IPS-18a (cell line): ENCODE measurements at regions not wholly inside any gene's neighbourhood (a gene's known extent, or its start where the extent isn't known, plus 50 kb on each side); places are given as distances from the start of the nearest gene placed in this dataset.

ENCODE experiments used
- H3K27ac ChIP-seq: one replicate; pipeline ENCODE4 v1.5.1; 2013; ENCODE audit warnings: low read length
- H3K27me3 ChIP-seq: one replicate; pipeline ENCODE4 v1.6.1; 2013; ENCODE audit warnings: mild to moderate bottlenecking, low read length; ENCODE audit not compliant: control insufficient read depth, insufficient read depth
- H3K36me3 ChIP-seq: one replicate; pipeline ENCODE4 v1.6.1; 2013; ENCODE audit warnings: low read depth, low read length; ENCODE audit not compliant: control insufficient read depth
- H3K4me1 ChIP-seq: one replicate; pipeline ENCODE4 v1.6.1; 2013; ENCODE audit warnings: low read depth, low read length; ENCODE audit not compliant: control insufficient read depth
- H3K4me3 ChIP-seq: one replicate; pipeline ENCODE4 v1.5.1; 2013; ENCODE audit warnings: low read length
- H3K9ac ChIP-seq: one replicate; pipeline ENCODE4 v1.6.1; 2013; ENCODE audit warnings: mild to moderate bottlenecking, low read length, moderate library complexity
- H3K9me3 ChIP-seq: one replicate; pipeline ENCODE4 v1.6.1; 2013; ENCODE audit warnings: low read depth, low read length; ENCODE audit not compliant: control insufficient read depth

DNA sequence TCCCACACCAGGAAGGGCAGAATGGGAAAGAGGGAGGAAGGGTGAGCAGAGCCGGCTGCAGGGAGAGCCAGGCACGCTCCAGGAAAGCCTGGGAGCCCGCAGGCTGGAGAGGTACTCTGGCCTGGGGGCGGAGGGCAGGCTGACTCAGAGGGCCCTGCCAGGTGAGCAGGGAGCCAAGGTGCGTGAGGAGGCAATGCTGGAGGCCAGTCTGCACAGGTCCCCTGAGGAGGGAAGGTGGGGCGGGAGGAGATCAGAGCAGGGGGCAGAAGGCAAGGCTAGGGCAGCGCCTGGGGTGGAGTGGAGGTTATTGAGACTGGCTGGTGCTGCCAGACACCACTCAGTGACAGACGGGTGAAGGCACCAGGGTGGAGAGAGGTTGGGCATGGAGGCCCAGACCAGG lies 385.0 kb downstream of the BCL11B start:
- Histone ChIP-seq H3K36me3 (no peaks in the 10 kb centered on the region), H3K4me1 (no peaks in the 10 kb centered on the region), H3K27ac (no peak overlapping the region), H3K9ac (no peak overlapping the region), H3K4me3 (no peak overlapping the region), H3K27me3 (no peaks in the 10 kb centered on the region), H3K9me3 (no peaks in the 10 kb centered on the region)

DNA sequence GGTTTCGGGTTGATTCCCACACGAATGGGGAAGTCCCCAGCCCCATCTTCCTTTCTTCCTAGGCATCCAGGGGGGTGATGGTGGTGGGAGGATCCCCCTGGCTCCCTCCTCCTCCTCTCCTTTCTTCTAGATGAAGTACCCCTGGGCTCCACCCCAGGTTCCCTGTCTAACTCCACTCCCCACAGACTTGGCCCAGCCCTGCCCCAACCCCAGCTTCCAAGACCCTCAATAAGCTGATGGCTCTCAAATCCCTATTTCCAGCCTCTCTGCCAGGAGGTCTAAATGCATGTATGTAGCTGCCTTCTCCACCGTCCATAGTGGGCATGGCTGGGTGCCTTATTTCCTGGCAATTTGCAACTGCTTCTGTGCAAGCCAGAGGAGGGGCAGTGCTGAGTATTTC lies 383.7 kb downstream of the BCL11B start:
- Histone ChIP-seq H3K36me3 (no peaks in the 10 kb centered on the region), H3K4me1 (no peaks in the 10 kb centered on the region), H3K27ac (no peak overlapping the region), H3K9ac (no peak overlapping the region), H3K27me3 (no peaks in the 10 kb centered on the region), H3K4me3 (no peak overlapping the region), H3K9me3 (no peaks in the 10 kb centered on the region)

- no peaks in the 10 kb centered on the region for H3K36me3 ChIP-seq
- no peaks in the 10 kb centered on the region for H3K27me3 ChIP-seq
- H3K9me3 ChIP-seq: no peaks in the 10 kb centered on the region
- H3K27ac ChIP-seq: no peak overlapping the region
- no peaks in the 10 kb centered on the region for H3K4me1 ChIP-seq
- H3K9ac ChIP-seq: no peak overlapping the region
- H3K4me3 ChIP-seq: no peak overlapping the region
These were observed 382.8 kb downstream of the BCL11B start for GRCh38 chr14:98888927-98889835.

GRCh38 chr14:98889836-98890185 lies 382.2 kb downstream of the BCL11B start:
- H3K27ac ChIP-seq: no peak overlapping the region
- no peak overlapping the region for H3K9ac ChIP-seq
- no peaks in the 10 kb centered on the region for H3K9me3 ChIP-seq
- no peaks in the 10 kb centered on the region for H3K4me1 ChIP-seq
- H3K4me3 ChIP-seq: no peak overlapping the region
- H3K36me3 ChIP-seq: no peaks in the 10 kb centered on the region
- H3K27me3 ChIP-seq: no peaks in the 10 kb centered on the region

DNA sequence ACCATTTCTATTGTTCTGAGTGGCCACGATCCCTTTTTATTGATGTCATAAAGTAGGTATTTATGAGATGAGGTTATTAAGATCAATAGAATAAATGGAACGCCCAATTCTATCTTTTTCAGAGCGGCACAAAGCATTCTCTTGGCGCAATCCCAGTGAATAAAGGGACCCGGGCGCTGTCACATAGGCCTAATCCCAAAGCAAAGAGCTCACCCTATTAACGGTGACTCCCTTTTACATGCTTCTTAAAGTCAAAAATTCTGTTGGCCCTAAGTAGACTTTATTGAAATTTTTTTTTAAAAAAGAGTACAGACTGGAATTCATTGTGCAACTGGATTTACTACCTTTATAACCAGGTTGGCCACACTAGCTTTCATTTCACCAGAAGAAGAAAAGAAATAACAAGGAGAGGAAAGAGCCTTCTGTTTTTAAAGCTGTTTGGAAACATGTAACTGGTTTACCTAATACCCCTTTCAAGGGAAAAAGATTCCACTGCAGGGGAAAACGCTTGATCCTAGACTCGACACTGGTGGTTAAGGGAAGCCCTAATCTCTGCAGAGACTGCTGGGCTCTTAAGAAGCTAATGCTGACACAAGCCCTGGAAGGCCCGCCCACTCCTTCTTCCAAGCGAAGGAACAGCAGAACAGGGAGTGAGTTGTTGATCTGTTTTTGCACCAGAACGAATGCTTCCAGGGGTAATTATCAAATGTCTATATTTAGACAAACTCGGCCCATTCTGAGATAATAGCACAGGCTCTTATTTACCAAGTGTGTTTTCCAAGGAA lies 381.2 kb downstream of the BCL11B start:
- H3K27me3 ChIP-seq: no peaks in the 10 kb centered on the region
- no peak overlapping the region for H3K27ac ChIP-seq
- H3K4me1 ChIP-seq: no peaks in the 10 kb centered on the region
- H3K9me3 ChIP-seq: no peaks in the 10 kb centered on the region
- no peak overlapping the region for H3K4me3 ChIP-seq
- no peak overlapping the region for H3K9ac ChIP-seq
- no peaks in the 10 kb centered on the region for H3K36me3 ChIP-seq

GRCh38 chr14:98893675-98894074 lies 378.3 kb downstream of the BCL11B start:
- H3K27me3 ChIP-seq: no peaks in the 10 kb centered on the region
- no peak overlapping the region for H3K9ac ChIP-seq
- no peaks in the 10 kb centered on the region for H3K36me3 ChIP-seq
- H3K4me3 ChIP-seq: no peak overlapping the region
- no peak overlapping the region for H3K27ac ChIP-seq
- H3K4me1 ChIP-seq: no peaks in the 10 kb centered on the region
- H3K9me3 ChIP-seq: no peaks in the 10 kb centered on the region

GRCh38 chr14:98894600-98894999 lies 377.4 kb downstream of the BCL11B start:
- H3K4me3 ChIP-seq: no peak overlapping the region
- H3K4me1 ChIP-seq: no peaks in the 10 kb centered on the region
- no peaks in the 10 kb centered on the region for H3K9me3 ChIP-seq
- H3K9ac ChIP-seq: no peak overlapping the region
- no peak overlapping the region for H3K27ac ChIP-seq
- H3K27me3 ChIP-seq: no peaks in the 10 kb centered on the region
- no peaks in the 10 kb centered on the region for H3K36me3 ChIP-seq

- Histone ChIP-seq H3K27ac (no peak overlapping the region), H3K27me3 (no peaks in the 10 kb centered on the region), H3K4me1 (no peaks in the 10 kb centered on the region), H3K9me3 (no peaks in the 10 kb centered on the region), H3K9ac (no peak overlapping the region), H3K4me3 (no peak overlapping the region), H3K36me3 (no peaks in the 10 kb centered on the region)
These were observed 375.5 kb downstream of the BCL11B start for GRCh38 chr14:98896449-98896848.

- no peak overlapping the region for H3K4me3 ChIP-seq
- H3K36me3 ChIP-seq: no peaks in the 10 kb centered on the region
- H3K9ac ChIP-seq: no peak overlapping the region
- H3K27me3 ChIP-seq: no peaks in the 10 kb centered on the region
- H3K27ac ChIP-seq: no peak overlapping the region
- H3K4me1 ChIP-seq: no peaks in the 10 kb centered on the region
- H3K9me3 ChIP-seq: no peaks in the 10 kb centered on the region
These were observed 374.2 kb downstream of the BCL11B start for GRCh38 chr14:98897605-98898309.

- Histone ChIP-seq H3K4me1 (no peaks in the 10 kb centered on the region), H3K36me3 (no peaks in the 10 kb centered on the region), H3K4me3 (no peak overlapping the region), H3K27me3 (no peaks in the 10 kb centered on the region), H3K9ac (no peak overlapping the region), H3K27ac (no peak overlapping the region), H3K9me3 (no peaks in the 10 kb centered on the region)
These were observed 372.6 kb downstream of the BCL11B start for GRCh38 chr14:98899441-98899840.

GRCh38 chr14:98900236-98900635 lies 371.8 kb downstream of the BCL11B start:
- Histone ChIP-seq H3K36me3 (no peaks in the 10 kb centered on the region), H3K4me3 (no peak overlapping the region), H3K27me3 (no peaks in the 10 kb centered on the region), H3K9me3 (no peaks in the 10 kb centered on the region), H3K27ac (no peak overlapping the region), H3K9ac (no peak overlapping the region), H3K4me1 (no peaks in the 10 kb centered on the region)
